ENCODE measurements at regions not wholly inside any gene's neighbourhood (a gene's known extent, or its start where the extent isn't known, plus 50 kb on each side); places are given as distances from the start of the nearest gene placed in this dataset.
"Not testable (repeated sequence)": the region's sequence is repeated elsewhere in the genome, so short reads cannot be mapped to it uniquely, and the experiment has no call there.

GRCh38 chr3:80769683-80770082 is 991.8 kb downstream of the GBE1 start:
- FAIRE-seq (no peak), DNase-seq (ENCODE audit: insufficient read length) (no peak)
- TF ChIP-seq POLR2A (IDR thresholded peaks at IDR 0.05; ENCODE audit: low read depth, low read length) (no peak), POLR2AphosphoS5 (IDR thresholded peaks at IDR 0.05; ENCODE audit: low read depth, low read length) (no peak), TAF1 (IDR thresholded peaks at IDR 0.05; ENCODE audit: borderline replicate concordance, low read depth, low read length) (no peak)

GRCh38 chr3:80767604-80768003 is 993.8 kb downstream of the GBE1 start:
- FAIRE-seq = no peak

GRCh38 chr3:80754969-80755368 is 987.2 kb upstream of the ROBO1 start:
- DNase-seq (ENCODE audit: insufficient read length) (no peak), FAIRE-seq (no peak)
- TF ChIP-seq POLR2AphosphoS5 (IDR thresholded peaks at IDR 0.05; ENCODE audit: low read depth, low read length) = no peak
- TF ChIP-seq POLR2A (IDR thresholded peaks at IDR 0.05; ENCODE audit: low read depth, low read length) = no peak

More at GRCh38 chr3:80767604-80768003, 993.8 kb downstream of the GBE1 start:
- TF ChIP-seq POLR2A (IDR thresholded peaks at IDR 0.05; ENCODE audit: low read depth, low read length) = no peak
- no peak for TF ChIP-seq POLR2AphosphoS5 (IDR thresholded peaks at IDR 0.05; ENCODE audit: low read depth, low read length)
- no peak for TF ChIP-seq TAF1 (IDR thresholded peaks at IDR 0.05; ENCODE audit: borderline replicate concordance, low read depth, low read length)
- DNase-seq (ENCODE audit: insufficient read length) = no peak

GRCh38 chr3:80753021-80753420 is 985.2 kb upstream of the ROBO1 start:
- no peak for TF ChIP-seq POLR2AphosphoS5 (IDR thresholded peaks at IDR 0.05; ENCODE audit: low read depth, low read length)
- no peak for TF ChIP-seq TAF1 (IDR thresholded peaks at IDR 0.05; ENCODE audit: borderline replicate concordance, low read depth, low read length)
- no peak for TF ChIP-seq POLR2A (IDR thresholded peaks at IDR 0.05; ENCODE audit: low read depth, low read length)
- no peak for FAIRE-seq

GRCh38 chr3:80750637-80751036 is 982.8 kb upstream of the ROBO1 start:
- FAIRE-seq (no peak), DNase-seq (ENCODE audit: insufficient read length) (no peak)
- no peak for TF ChIP-seq TAF1 (IDR thresholded peaks at IDR 0.05; ENCODE audit: borderline replicate concordance, low read depth, low read length)
- TF ChIP-seq POLR2A (IDR thresholded peaks at IDR 0.05; ENCODE audit: low read depth, low read length) = no peak

More at GRCh38 chr3:80753021-80753420, 985.2 kb upstream of the ROBO1 start:
- DNase-seq (ENCODE audit: insufficient read length) = no peak

- DNase-seq (ENCODE audit: insufficient read length) = no peak
- no peak for FAIRE-seq
- no peak for TF ChIP-seq POLR2A (IDR thresholded peaks at IDR 0.05; ENCODE audit: low read depth, low read length)
- TF ChIP-seq TAF1 (IDR thresholded peaks at IDR 0.05; ENCODE audit: borderline replicate concordance, low read depth, low read length) = no peak
- no peak for TF ChIP-seq POLR2AphosphoS5 (IDR thresholded peaks at IDR 0.05; ENCODE audit: low read depth, low read length)
Measured at GRCh38 chr3:80734920-80735319, 967.1 kb upstream of the ROBO1 start.

GRCh38 chr3:80734483-80734882 is 966.7 kb upstream of the ROBO1 start:
- no peak for TF ChIP-seq POLR2A (IDR thresholded peaks at IDR 0.05; ENCODE audit: low read depth, low read length)
- TF ChIP-seq POLR2AphosphoS5 (IDR thresholded peaks at IDR 0.05; ENCODE audit: low read depth, low read length) = no peak
- no peak for TF ChIP-seq TAF1 (IDR thresholded peaks at IDR 0.05; ENCODE audit: borderline replicate concordance, low read depth, low read length)
- no peak for DNase-seq (ENCODE audit: insufficient read length)

GRCh38 chr3:80733522-80734176 is 965.9 kb upstream of the ROBO1 start:
- DNase-seq (ENCODE audit: insufficient read length) = no peak
- no peak for TF ChIP-seq TAF1 (IDR thresholded peaks at IDR 0.05; ENCODE audit: borderline replicate concordance, low read depth, low read length)
- no peak for TF ChIP-seq POLR2A (IDR thresholded peaks at IDR 0.05; ENCODE audit: low read depth, low read length)
- TF ChIP-seq POLR2AphosphoS5 (IDR thresholded peaks at IDR 0.05; ENCODE audit: low read depth, low read length) = no peak
- no peak for FAIRE-seq

More at GRCh38 chr3:80734483-80734882, 966.7 kb upstream of the ROBO1 start:
- no peak for FAIRE-seq

GRCh38 chr3:80727561-80727960 is 959.8 kb upstream of the ROBO1 start:
- not testable (repeated sequence) for DNase-seq (ENCODE audit: insufficient read length); FAIRE-seq

GRCh38 chr3:80709597-80710322 is 942.0 kb upstream of the ROBO1 start:
- not testable (repeated sequence) for FAIRE-seq; DNase-seq (ENCODE audit: insufficient read length)

GRCh38 chr3:80705290-80705689 is 937.5 kb upstream of the ROBO1 start:
- FAIRE-seq (no peak), DNase-seq (ENCODE audit: insufficient read length) (no peak)
- no peak for TF ChIP-seq POLR2A (IDR thresholded peaks at IDR 0.05; ENCODE audit: low read depth, low read length)
- no peak for TF ChIP-seq POLR2AphosphoS5 (IDR thresholded peaks at IDR 0.05; ENCODE audit: low read depth, low read length)
- TF ChIP-seq TAF1 (IDR thresholded peaks at IDR 0.05; ENCODE audit: borderline replicate concordance, low read depth, low read length) = no peak

GRCh38 chr3:80701349-80701748 is 933.6 kb upstream of the ROBO1 start:
- DNase-seq (ENCODE audit: insufficient read length) (no peak), FAIRE-seq (no peak)
- no peak for TF ChIP-seq POLR2AphosphoS5 (IDR thresholded peaks at IDR 0.05; ENCODE audit: low read depth, low read length)
- no peak for TF ChIP-seq TAF1 (IDR thresholded peaks at IDR 0.05; ENCODE audit: borderline replicate concordance, low read depth, low read length)
- TF ChIP-seq POLR2A (IDR thresholded peaks at IDR 0.05; ENCODE audit: low read depth, low read length) = no peak
